ENCODE measurements at regions not wholly inside any gene's neighbourhood (a gene's known extent, or its start where the extent isn't known, plus 50 kb on each side); places are given as distances from the start of the nearest gene placed in this dataset.

DNA sequence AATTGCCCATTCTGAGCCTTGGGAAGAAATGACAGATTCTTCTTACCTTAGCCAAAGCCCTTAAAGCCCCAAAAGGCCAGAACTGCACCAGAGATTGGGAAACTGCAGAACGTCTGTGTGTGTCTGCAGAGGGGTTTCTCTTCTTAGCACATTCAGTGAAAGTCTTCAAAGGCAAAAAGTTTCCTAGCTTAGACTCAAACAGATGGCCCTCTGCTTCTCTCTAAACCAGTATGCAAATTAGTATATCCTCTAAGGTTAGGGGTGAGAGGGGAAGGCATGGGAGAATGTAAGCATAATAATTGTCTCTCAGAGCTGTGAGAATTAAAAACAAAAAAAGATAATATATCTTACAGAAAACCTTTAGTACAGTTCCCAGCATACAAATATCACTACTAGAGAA lies 334.0 kb upstream of the MCTP2 start:
- TF ChIP-seq GATA1 (IDR thresholded peaks at IDR 0.05; ENCODE audit: low read depth, low read length): no peak
- TF ChIP-seq POLR2A (IDR thresholded peaks at IDR 0.05; ENCODE audit: low read length): no peak
- no peak for DNase-seq

DNA sequence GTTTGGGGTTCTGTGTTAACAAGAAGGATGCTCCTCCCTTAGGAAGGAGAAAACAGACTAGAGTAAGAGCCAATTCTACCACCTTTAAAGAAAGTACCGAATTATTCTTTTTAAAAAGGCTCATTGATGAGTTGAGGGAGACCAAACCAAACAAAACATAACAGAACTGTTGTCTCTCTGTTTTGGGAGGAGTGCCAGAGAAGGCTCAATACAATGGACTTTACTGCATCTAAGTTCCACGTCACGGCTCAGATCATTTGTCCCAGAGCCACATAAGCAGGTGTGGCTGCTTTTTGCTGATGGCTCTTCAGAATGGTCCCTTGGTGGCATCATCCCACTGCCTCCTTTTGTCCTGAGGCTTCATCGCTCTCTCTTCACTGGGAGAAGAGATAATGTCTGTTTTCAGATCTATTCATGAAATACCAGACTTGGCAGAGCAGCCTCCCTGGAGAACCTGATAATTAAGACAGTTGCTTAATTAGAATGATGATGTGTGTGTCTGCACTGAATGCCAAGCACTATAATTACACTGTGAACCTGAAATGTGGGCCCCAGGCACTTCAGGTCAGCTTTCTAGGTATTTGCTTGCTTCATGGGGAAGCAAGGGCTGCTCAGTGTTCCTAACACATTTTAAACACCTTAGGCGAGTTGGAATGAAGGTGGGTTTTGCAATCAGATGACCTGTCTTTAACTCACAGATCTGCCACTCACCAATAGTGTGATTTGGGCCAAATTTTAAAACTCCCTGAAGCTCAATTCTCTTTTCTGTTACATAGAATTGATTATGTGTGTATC lies 335.2 kb upstream of the MCTP2 start:
- no peak for TF ChIP-seq GATA1 (IDR thresholded peaks at IDR 0.05; ENCODE audit: low read depth, low read length)
- TF ChIP-seq POLR2A (IDR thresholded peaks at IDR 0.05; ENCODE audit: low read length): no peak
- no peak for DNase-seq

DNA sequence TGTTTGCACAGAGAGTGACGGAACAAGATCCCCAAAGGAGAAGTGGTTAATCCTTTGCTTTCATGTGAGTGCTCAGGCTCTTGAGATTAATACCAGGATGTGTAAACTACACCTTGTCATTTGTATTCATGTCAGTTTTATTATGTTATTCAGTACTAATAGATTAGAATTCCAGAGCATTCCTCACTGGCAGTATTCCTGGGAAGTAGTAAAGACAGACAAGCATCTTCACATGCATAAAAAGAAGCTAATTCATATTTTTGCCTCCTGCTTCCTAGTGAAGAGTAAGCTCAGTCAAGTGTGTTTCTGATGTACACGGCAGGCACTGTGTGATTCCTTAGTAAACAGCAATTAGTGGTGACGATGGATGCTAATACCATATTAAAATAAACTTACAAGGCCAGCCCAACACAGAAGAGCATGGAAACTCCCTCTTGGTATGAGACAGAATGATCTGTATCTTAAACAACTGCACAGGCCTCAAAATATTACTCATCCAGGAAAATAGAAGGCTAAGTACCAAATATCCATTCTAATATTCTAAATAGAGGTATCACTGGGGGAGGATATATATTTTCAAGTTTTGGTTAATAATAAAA lies 336.8 kb upstream of the MCTP2 start:
- no peak for DNase-seq
- no peak for TF ChIP-seq POLR2A (IDR thresholded peaks at IDR 0.05; ENCODE audit: low read length)
- no peak for TF ChIP-seq GATA1 (IDR thresholded peaks at IDR 0.05; ENCODE audit: low read depth, low read length)

DNA sequence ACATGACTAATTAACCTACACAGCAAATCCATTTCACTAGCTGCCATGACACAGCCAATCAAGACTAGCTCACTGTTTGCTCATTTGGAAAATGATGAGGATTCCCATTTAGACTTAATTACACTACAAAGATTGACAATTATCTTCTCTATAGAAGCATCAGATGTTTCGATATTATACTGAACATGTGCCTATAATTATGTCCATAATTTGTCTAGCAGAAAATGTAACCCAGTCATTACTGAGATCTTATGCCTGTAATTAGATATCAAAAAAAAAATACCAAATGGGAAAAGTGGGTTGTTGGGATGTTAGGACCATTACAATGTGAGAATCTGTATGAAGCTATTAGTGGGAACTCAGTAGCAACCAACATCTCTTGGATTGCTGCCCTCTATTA lies 344.2 kb upstream of the MCTP2 start:
- DNase-seq: no peak
- TF ChIP-seq GATA1 (IDR thresholded peaks at IDR 0.05; ENCODE audit: low read depth, low read length) (no peak), POLR2A (IDR thresholded peaks at IDR 0.05; ENCODE audit: low read length) (no peak)

DNA sequence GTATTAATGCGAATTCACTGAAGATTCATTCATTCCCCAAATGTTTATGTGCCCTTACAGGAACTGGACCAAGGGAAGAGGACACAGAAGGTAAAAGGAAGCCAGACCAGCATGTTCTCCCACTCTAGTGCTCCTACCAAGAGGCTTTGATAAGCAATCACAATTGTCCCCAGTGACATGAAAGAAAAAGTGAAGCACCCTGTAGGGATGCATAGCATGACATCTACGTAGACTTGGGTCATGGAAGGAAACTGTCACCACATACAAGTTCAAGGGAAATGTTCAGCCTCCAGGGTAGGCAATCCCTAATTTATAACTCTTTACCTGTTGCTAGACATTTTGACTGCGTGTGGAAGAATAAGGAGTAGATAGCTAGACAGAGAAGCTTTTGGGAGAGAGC lies 348.6 kb upstream of the MCTP2 start:
- DNase-seq: no peak
- TF ChIP-seq POLR2A (IDR thresholded peaks at IDR 0.05; ENCODE audit: low read length): no peak
- TF ChIP-seq GATA1 (IDR thresholded peaks at IDR 0.05; ENCODE audit: low read depth, low read length): no peak

DNA sequence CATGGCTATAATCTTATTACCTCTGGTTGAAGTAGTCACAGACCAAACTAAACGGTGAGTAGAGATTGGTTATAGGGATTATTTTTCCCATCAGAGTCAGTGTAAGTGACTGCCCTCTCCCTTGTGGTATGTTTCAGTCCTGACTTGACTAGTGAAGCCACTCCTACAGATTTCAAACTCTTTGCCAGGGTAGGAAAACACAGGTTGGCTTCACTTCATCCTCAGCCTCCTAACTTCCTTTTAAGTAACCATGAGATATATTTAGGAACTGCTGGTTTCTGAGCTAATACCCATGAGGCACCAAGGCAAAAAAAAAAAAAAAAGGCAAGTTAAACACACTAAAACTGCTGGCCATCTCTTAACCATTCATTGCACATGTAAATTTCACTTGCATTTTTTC lies 349.2 kb upstream of the MCTP2 start:
- no peak for TF ChIP-seq GATA1 (IDR thresholded peaks at IDR 0.05; ENCODE audit: low read depth, low read length)
- no peak for TF ChIP-seq POLR2A (IDR thresholded peaks at IDR 0.05; ENCODE audit: low read length)
- DNase-seq: no peak

DNA sequence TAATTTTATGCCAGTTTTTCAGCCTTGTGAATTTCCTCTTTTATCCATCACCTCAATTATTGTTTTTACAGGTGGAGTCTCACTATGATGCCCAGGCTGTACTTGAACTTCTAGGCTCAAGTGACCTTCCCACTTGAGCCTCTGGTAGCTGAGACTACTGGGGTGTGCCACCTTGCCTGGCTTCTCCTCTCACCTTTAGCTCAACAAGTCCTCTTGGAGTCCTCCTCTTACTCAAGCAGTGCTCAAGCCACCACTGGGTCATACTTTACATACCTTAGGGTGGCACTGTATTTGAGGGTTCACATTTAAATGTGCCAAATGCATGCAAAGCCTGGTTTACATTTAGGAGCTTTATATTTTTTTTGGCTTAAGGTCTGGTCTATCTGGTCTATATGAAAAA lies 350.1 kb upstream of the MCTP2 start:
- DNase-seq: no peak
- no peak for TF ChIP-seq POLR2A (IDR thresholded peaks at IDR 0.05; ENCODE audit: low read length)
- TF ChIP-seq GATA1 (IDR thresholded peaks at IDR 0.05; ENCODE audit: low read depth, low read length): no peak

DNA sequence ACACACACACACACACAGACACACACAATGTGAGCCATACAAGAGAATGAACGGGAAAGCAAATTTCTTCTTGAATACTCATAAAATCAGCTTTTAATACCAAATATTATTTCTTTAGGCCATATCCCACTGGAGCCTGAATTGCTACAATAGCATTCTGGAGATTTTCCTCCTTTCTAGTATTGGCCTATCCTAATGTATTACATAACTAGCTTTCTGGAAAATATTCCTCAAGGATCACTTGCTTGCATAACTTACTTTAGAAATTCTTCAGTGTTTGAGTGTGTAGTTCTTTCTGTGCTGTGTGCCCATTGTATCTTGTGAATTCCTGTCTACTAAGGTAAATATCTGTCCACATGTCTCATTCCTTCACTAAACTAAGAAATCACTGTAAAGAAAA lies 351.0 kb upstream of the MCTP2 start:
- no peak for TF ChIP-seq GATA1 (IDR thresholded peaks at IDR 0.05; ENCODE audit: low read depth, low read length)
- TF ChIP-seq POLR2A (IDR thresholded peaks at IDR 0.05; ENCODE audit: low read length): no peak
- DNase-seq: no peak

DNA sequence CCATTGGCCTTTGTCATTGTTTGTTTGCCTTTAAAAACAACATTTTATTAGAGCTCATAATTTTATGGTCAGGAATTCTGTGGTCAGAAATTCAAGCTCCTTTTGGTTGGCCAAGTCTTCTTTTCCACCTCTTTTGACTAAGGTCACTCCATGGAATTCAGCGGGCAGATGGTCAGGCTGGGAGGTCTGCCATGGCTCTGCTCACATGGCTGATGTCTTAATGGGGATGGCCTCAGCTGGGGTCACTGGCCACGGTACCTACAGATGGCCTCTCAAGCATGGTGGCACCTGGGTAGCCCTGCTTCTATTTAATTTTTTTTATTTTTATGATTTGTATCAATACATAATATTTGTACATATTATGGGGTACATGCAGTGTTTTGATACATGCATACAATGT lies 360.8 kb upstream of the MCTP2 start:
- TF ChIP-seq POLR2A (IDR thresholded peaks at IDR 0.05; ENCODE audit: low read length) (no peak), GATA1 (IDR thresholded peaks at IDR 0.05; ENCODE audit: low read depth, low read length) (no peak)
- DNase-seq: no peak

DNA sequence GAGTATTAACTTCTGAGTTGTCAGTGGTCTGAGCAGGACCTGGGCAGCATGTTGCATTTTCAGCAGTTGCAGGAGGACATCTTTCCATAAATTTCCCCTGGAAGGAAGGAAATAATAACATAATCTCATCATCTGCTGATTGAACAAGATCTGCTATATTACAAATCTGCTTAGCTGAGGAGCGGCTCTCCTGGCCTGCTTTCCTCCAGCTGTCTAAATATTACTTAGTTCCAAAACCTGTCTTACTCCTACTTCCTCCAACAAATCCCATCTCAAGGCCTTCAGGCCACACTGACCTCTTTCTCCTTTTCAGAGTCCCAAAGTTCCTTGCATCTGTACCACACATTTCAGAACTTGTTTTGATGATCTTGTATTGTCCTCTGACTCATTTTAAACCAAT lies 364.4 kb upstream of the MCTP2 start:
- no peak for TF ChIP-seq POLR2A (IDR thresholded peaks at IDR 0.05; ENCODE audit: low read length)
- TF ChIP-seq GATA1 (IDR thresholded peaks at IDR 0.05; ENCODE audit: low read depth, low read length): no peak
- no peak for DNase-seq

DNA sequence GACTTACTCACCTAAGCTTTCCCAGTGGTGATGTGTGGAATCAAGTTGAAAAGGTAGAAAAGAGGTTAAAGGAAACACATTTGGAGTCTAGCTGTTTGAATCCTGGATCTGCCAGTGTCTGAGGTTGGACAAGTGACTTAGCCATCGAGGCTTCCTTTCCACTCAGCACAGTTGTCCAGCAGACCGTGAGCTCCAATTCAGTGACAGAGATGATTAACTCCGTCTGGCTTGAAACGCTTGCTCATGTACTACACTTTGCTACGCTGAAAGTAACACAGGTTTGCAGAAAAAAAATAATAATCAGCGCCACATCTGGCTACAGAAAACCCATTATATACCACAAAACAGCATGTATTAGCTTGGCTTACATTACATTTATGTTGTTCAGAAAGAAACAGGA lies 364.9 kb upstream of the MCTP2 start:
- DNase-seq: no peak
- TF ChIP-seq GATA1 (IDR thresholded peaks at IDR 0.05; ENCODE audit: low read depth, low read length): no peak
- TF ChIP-seq POLR2A (IDR thresholded peaks at IDR 0.05; ENCODE audit: low read length): no peak

DNA sequence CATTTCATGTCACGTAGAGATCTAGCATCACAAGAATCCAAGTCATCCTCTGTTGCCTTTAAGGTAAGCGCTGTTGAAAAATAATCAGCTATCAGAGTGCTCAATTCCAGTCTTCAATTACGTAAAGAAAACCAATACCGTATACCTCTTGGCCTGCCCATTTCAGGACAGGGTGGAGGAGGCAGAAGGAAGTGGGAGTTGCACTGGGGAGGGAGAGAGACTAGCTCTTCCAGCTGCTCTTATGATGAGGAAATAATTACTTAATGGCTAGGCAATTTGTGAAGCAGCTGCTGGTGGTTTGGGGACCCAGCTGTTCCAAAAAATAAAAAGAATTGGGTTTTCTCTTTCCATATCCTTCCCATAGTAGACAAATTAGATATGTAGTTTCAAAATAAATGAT lies 365.8 kb upstream of the MCTP2 start:
- TF ChIP-seq POLR2A (IDR thresholded peaks at IDR 0.05; ENCODE audit: low read length) (no peak), GATA1 (IDR thresholded peaks at IDR 0.05; ENCODE audit: low read depth, low read length) (no peak)
- DNase-seq: no peak

DNA sequence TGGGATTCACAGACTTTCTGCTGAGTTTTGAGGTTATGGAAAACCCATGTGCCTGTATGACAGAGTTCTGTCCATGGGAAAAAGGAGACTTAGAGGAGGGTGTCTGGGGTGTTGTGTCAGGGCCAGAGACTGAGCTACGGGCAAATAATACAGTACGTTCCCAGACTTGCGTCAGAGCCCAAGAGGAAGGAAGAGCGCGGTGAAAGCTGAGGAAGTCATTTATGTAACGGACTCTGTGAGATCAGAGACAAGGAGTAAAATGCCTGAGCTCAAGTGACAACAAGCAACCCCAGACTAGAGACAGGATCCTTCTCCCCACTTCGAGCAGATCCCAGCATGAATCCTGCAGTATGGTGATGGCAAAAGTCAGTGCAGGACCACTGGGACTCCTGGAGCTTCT lies 368.6 kb upstream of the MCTP2 start:
- no peak for DNase-seq

DNA sequence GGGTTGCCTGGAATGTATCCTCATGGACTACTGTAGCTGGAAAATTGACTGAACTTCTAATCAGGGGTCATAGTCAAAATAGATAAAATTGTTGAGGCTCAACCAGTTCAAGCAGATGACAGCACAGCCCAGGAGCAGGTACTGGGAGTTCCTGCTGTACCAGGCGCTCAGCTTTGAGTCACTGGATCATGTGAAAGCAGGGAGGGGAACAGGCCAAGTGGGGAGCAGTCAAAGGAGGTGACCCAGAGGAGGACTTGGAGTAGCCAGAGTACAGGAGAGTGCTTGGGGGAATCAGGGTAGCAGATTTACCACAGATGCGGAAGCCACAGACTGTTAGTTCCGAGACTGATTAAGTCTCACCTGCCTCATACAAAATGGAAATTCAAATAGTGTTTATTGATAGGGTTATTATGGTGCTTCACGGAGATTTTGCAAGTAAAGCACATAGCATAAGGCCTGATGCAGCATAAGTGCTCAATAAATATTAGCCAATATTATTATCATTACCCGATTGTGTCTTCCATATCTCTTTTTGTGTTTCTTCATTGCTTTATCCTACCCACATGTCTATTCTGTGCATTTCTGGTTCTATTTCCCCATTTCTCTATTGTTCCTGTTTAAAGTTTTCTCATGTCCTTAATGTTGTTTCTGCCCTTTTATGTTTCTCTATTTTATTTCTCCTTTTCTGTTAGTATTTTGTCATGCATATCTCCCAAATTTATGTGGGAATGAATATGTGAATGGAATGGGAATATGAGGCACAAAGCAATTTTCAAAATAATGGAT lies 369.2 kb upstream of the MCTP2 start:
- DNase-seq: no peak
- no peak for TF ChIP-seq GATA1 (IDR thresholded peaks at IDR 0.05; ENCODE audit: low read depth, low read length)
- TF ChIP-seq POLR2A (IDR thresholded peaks at IDR 0.05; ENCODE audit: low read length): no peak

More for the DNA sequence above, 368.6 kb upstream of the MCTP2 start:
- TF ChIP-seq GATA1 (IDR thresholded peaks at IDR 0.05; ENCODE audit: low read depth, low read length) (no peak), POLR2A (IDR thresholded peaks at IDR 0.05; ENCODE audit: low read length) (no peak)

Data from erythroblast (primary cell).